ENCODE measurements at regions not wholly inside any gene's neighbourhood (a gene's known extent, or its start where the extent isn't known, plus 50 kb on each side); places are given as distances from the start of the nearest gene placed in this dataset.

GRCh38 chr11:134630861-134631260, 218.8 kb upstream of the B3GAT1 start:
- Histone ChIP-seq H3K9me3 (ENCODE audit: insufficient read depth, low read depth, low read length) (peaks cover 28% of the 10 kb centered on the region; the same call in 1 of the 2 replicates), H3K36me3 (ENCODE audit: insufficient read depth, low read length) (no peaks in the 10 kb centered on the region), H4K20me1 (ENCODE audit: insufficient read depth, low read length, poor library complexity, severe bottlenecking) (no peaks in the 10 kb centered on the region), H3K4me1 (ENCODE audit: insufficient read depth, low read length, poor library complexity, severe bottlenecking) (no peaks in the 10 kb centered on the region), H3F3A (ENCODE audit: low read depth) (no peaks in the 10 kb centered on the region), H2AFZ (ENCODE audit: low read length) (no peak overlapping the region), H3K79me2 (ENCODE audit: insufficient read depth, low read length) (no peaks in the 10 kb centered on the region), H3K4me2 (ENCODE audit: low read depth, low read length, poor library complexity, severe bottlenecking) (no peak overlapping the region), H3K27me3 (ENCODE audit: insufficient read depth, low read length, poor library complexity, severe bottlenecking) (no peaks in the 10 kb centered on the region), H3K9me2 (replicated peaks; ENCODE audit: low read depth, low read length) (no peaks in the 10 kb centered on the region), H3K9ac (ENCODE audit: low read depth, low read length, poor library complexity, severe bottlenecking) (no peak overlapping the region), H3K4me3 (ENCODE audit: low read length, poor library complexity, severe bottlenecking) (no peak overlapping the region)
- no peak for TF ChIP-seq CTCF (conservative IDR thresholded peaks at IDR 0.05; ENCODE audit: low read length)
- TF ChIP-seq EZH2phosphoT487 (IDR thresholded peaks at IDR 0.05; ENCODE audit: borderline replicate concordance) = no peak

GRCh38 chr11:134628426-134628825, 216.4 kb upstream of the B3GAT1 start:
- H3K9me2 ChIP-seq (replicated peaks; ENCODE audit: low read depth, low read length) = no peaks in the 10 kb centered on the region
- H4K20me1 ChIP-seq (ENCODE audit: insufficient read depth, low read length, poor library complexity, severe bottlenecking) = no peaks in the 10 kb centered on the region
- H3K4me1 ChIP-seq (ENCODE audit: insufficient read depth, low read length, poor library complexity, severe bottlenecking) = no peaks in the 10 kb centered on the region
- no peaks in the 10 kb centered on the region for H3K27me3 ChIP-seq (ENCODE audit: insufficient read depth, low read length, poor library complexity, severe bottlenecking)
- no peaks in the 10 kb centered on the region for H3K36me3 ChIP-seq (ENCODE audit: insufficient read depth, low read length)
- TF ChIP-seq EZH2phosphoT487 (IDR thresholded peaks at IDR 0.05; ENCODE audit: borderline replicate concordance) (no peak), CTCF (conservative IDR thresholded peaks at IDR 0.05; ENCODE audit: low read length) (no peak)
- peaks cover 29% of the 10 kb centered on the region; the same call in 1 of the 2 replicates for H3K9me3 ChIP-seq (ENCODE audit: insufficient read depth, low read depth, low read length)
- H3K4me2 ChIP-seq (ENCODE audit: low read depth, low read length, poor library complexity, severe bottlenecking) = no peak overlapping the region
- H2AFZ ChIP-seq (ENCODE audit: low read length) = no peak overlapping the region
- H3K79me2 ChIP-seq (ENCODE audit: insufficient read depth, low read length) = no peaks in the 10 kb centered on the region
- H3K4me3 ChIP-seq (ENCODE audit: low read length, poor library complexity, severe bottlenecking) = no peak overlapping the region
- H3K9ac ChIP-seq (ENCODE audit: low read depth, low read length, poor library complexity, severe bottlenecking) = no peak overlapping the region
- no peaks in the 10 kb centered on the region for H3F3A ChIP-seq (ENCODE audit: low read depth)

GRCh38 chr11:134626032-134626431, 214.0 kb upstream of the B3GAT1 start:
- Histone ChIP-seq H3K9me2 (replicated peaks; ENCODE audit: low read depth, low read length) (no peaks in the 10 kb centered on the region), H3K27me3 (ENCODE audit: insufficient read depth, low read length, poor library complexity, severe bottlenecking) (no peaks in the 10 kb centered on the region), H3K4me3 (ENCODE audit: low read length, poor library complexity, severe bottlenecking) (no peak overlapping the region), H2AFZ (ENCODE audit: low read length) (no peak overlapping the region), H3K9ac (ENCODE audit: low read depth, low read length, poor library complexity, severe bottlenecking) (no peak overlapping the region), H3F3A (ENCODE audit: low read depth) (no peaks in the 10 kb centered on the region), H3K9me3 (ENCODE audit: insufficient read depth, low read depth, low read length) (peaks cover 27% of the 10 kb centered on the region; the same call in 1 of the 2 replicates), H3K4me1 (ENCODE audit: insufficient read depth, low read length, poor library complexity, severe bottlenecking) (no peaks in the 10 kb centered on the region), H3K79me2 (ENCODE audit: insufficient read depth, low read length) (no peaks in the 10 kb centered on the region), H4K20me1 (ENCODE audit: insufficient read depth, low read length, poor library complexity, severe bottlenecking) (no peaks in the 10 kb centered on the region), H3K4me2 (ENCODE audit: low read depth, low read length, poor library complexity, severe bottlenecking) (no peak overlapping the region), H3K36me3 (ENCODE audit: insufficient read depth, low read length) (no peaks in the 10 kb centered on the region)
- TF ChIP-seq EZH2phosphoT487 (IDR thresholded peaks at IDR 0.05; ENCODE audit: borderline replicate concordance) (no peak), CTCF (conservative IDR thresholded peaks at IDR 0.05; ENCODE audit: low read length) (no peak)

Measured in Loucy (cell line).